Stimulated activated CD4-positive, alpha-beta T cell treated with anti-CD3 and anti-CD28 coated beads, Interleukin-2, amount 100 ng/mL, for 24 hours (primary cell): ENCODE measurements at regions not wholly inside any gene's neighbourhood (a gene's known extent, or its start where the extent isn't known, plus 50 kb on each side); places are given as distances from the start of the nearest gene placed in this dataset.
A peak's percentile ranks its signal among the peaks of the same experiment; 100 is the strongest.

Experiments
- DNase-seq, 2 donors: peaks; one replicate each; pipeline ENCODE4 v3.0.0-alpha.2; 2020

- DNase-seq, result no peak
Observed at GRCh38 chr2:136395582-136395981, 277.6 kb upstream of the CXCR4 start.

- no peak for DNase-seq
Observed at GRCh38 chr2:136394136-136395060, 276.4 kb upstream of the CXCR4 start.

- DNase-seq, result no peak
Observed at GRCh38 chr2:136393514-136393913, 275.6 kb upstream of the CXCR4 start.

GRCh38 chr2:136392897-136393505 is 275.1 kb upstream of the CXCR4 start:
- DNase-seq, result no peak

GRCh38 chr2:136389809-136390208 is 271.9 kb upstream of the CXCR4 start:
- no peak for DNase-seq

GRCh38 chr2:136386046-136386445 is 268.1 kb upstream of the CXCR4 start:
- no peak for DNase-seq

GRCh38 chr2:136384531-136385303 is 266.8 kb upstream of the CXCR4 start:
- DNase-seq, result peak; percentile 37 to 50

- no peak for DNase-seq
Observed at GRCh38 chr2:136383167-136383566, 265.2 kb upstream of the CXCR4 start.

- peak; percentile 71 to 74 for DNase-seq
Observed at GRCh38 chr2:136381722-136382633, 264.0 kb upstream of the CXCR4 start.

- DNase-seq, result no peak
Observed at GRCh38 chr2:136381245-136381644, 263.3 kb upstream of the CXCR4 start.

- DNase-seq, result peak; percentile 76 to 78
Observed at GRCh38 chr2:136378712-136379595, 261.0 kb upstream of the CXCR4 start.

- DNase-seq, result no peak
Observed at GRCh38 chr2:136377423-136378382, 259.8 kb upstream of the CXCR4 start.

GRCh38 chr2:136376798-136377211 is 258.9 kb upstream of the CXCR4 start:
- DNase-seq, result no peak

GRCh38 chr2:136376211-136376610 is 258.3 kb upstream of the CXCR4 start:
- no peak for DNase-seq

- DNase-seq, result peak in 1 of 2 donors; percentile 43
Observed at GRCh38 chr2:136375017-136375901, 257.3 kb upstream of the CXCR4 start.

- no peak for DNase-seq
Observed at GRCh38 chr2:136373841-136374240, 255.9 kb upstream of the CXCR4 start.

GRCh38 chr2:136373029-136373428 is 255.1 kb upstream of the CXCR4 start:
- DNase-seq, result no peak

- no peak for DNase-seq
Observed at GRCh38 chr2:136363900-136364299, 246.0 kb upstream of the CXCR4 start.

- no peak for DNase-seq
Observed at GRCh38 chr2:136363470-136363869, 245.5 kb upstream of the CXCR4 start.
